GM12872 (cell line): ENCODE measurements at regions not wholly inside any gene's neighbourhood (a gene's known extent, or its start where the extent isn't known, plus 50 kb on each side); places are given as distances from the start of the nearest gene placed in this dataset.

Experiments used
- TF ChIP-seq, protein P1 (sequence below): IDR thresholded peaks from 3 replicates; pipeline ENCODE4 v1.5.1; 2011; ENCODE audit warnings: low read depth, mild to moderate bottlenecking, low read length, moderate library complexity; ENCODE audit not compliant: insufficient read depth

DNA sequence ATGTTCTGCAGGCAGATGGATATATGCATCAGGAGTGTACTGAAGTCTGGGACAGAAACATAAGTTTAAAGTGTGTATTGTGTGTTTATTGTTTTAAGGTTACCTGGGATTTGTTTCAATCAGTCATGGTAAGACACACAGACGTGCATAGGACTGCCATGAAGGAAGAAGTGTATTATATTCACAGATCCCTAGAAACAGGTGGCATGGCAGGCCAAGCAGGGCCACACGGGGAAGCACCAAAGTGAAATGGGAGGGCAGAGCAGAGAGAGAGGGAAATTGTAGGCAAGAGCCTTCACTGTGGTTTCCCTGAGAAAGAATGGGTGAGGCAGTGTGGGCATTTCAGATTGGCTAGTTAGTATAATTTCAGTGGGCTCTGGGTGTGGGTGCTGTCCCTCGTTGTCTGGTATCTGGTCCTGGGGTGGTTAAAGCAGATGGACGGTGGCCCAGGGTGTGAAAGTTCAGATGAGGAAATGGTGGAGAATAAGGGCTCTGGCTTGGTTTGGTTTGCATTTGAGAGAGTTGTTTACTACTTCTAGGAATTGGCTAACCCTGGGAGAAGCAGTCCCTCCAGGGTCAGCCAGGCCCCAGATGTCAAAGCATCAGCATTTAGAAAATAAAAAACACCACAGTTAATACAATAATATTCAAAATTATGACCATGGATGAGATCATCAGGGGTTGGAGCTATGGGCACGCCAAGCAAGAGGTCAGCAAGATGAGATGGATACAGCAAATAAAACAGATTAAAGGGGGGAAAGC, 160.0 kb downstream of the LRRC30 start:
- TF ChIP-seq, protein P1, sequence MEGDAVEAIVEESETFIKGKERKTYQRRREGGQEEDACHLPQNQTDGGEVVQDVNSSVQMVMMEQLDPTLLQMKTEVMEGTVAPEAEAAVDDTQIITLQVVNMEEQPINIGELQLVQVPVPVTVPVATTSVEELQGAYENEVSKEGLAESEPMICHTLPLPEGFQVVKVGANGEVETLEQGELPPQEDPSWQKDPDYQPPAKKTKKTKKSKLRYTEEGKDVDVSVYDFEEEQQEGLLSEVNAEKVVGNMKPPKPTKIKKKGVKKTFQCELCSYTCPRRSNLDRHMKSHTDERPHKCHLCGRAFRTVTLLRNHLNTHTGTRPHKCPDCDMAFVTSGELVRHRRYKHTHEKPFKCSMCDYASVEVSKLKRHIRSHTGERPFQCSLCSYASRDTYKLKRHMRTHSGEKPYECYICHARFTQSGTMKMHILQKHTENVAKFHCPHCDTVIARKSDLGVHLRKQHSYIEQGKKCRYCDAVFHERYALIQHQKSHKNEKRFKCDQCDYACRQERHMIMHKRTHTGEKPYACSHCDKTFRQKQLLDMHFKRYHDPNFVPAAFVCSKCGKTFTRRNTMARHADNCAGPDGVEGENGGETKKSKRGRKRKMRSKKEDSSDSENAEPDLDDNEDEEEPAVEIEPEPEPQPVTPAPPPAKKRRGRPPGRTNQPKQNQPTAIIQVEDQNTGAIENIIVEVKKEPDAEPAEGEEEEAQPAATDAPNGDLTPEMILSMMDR: no peak

DNA sequence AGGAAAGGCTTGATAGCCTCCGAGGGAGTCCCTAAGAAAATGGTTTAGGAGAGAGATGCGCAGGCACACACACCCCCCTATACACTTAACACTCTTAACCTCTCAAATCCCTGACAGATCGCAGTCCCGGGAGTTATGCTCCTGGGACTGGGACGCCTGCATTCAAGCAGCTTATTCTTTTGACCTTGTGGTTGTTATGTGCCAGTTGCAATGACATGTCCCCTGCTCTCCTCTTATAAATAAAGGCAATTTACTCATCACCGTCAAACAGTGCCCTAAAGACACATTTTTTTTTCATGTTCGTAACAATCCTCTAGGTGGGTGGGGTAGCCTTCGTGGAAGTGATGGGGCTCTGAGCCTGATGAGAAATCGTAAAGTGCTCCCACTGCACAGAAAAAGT, 162.2 kb downstream of the LRRC30 start:
- TF ChIP-seq, protein P1: no peak

DNA sequence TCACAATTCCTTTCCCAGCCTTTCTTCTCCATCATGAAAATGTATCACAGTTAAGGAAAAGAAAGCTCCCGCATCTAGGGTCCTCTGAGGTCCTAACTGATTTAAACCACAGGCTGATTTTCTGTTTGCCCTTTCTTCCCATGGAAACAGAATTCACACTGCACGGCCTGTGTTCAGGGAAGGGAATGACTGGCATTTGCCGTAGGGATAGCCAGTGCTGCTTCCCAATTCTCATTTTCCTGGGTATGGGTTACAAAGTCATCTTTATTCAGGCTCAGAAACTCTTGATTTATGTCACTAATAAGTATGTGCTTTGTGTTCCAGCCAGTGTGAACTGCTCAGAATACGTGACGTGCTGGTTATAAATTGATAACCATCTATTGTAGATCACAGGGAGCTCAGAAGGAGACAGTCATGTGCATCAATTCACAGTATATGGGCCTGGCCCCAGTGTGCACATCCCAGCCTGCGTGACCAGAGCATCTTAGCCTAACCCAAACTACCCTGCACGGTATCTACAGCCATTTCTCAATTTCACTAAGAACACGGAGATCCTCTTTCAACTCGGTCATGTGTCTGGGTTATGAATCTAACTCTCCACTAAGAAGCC, 163.3 kb downstream of the LRRC30 start:
- TF ChIP-seq, protein P1: no peak

DNA sequence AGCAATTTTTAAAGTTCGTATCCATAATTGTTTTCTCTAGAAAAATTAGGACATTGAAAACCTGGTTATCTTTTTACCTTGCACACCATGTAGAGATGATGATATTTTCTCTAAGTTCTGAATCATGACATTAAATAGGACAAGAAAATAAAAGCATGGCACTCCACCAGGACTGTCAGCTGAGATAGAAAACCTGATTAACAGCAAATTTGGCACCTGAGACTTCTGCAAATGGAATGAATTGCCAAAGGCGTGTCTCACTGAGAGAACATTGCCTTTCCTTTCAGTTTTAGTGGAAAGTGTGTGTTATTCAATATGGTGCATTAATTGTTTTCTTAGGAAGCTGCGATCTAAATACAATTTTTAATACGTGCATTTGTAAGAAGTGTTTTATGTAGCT, 164.7 kb downstream of the LRRC30 start:
- TF ChIP-seq, protein P1: no peak

DNA sequence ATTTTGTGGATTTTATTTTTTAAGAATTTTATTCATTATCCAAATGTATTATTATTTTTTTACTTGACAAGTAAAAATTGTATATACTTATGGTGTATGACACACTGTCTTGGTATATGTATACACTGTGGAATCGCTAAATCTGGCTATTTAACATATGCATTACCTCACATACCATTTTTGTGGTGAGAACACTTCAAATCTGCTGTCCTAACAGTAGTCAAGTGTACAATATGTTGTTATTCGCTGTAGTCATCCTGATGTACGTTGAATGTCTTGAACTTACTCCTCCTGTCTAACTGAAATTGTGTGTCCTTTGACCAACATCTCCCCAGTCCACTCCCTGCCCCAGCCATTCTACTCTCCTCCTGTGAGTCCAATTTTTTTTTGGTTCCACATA, 153.2 kb upstream of the PTPRM start:
- TF ChIP-seq, protein P1: no peak

DNA sequence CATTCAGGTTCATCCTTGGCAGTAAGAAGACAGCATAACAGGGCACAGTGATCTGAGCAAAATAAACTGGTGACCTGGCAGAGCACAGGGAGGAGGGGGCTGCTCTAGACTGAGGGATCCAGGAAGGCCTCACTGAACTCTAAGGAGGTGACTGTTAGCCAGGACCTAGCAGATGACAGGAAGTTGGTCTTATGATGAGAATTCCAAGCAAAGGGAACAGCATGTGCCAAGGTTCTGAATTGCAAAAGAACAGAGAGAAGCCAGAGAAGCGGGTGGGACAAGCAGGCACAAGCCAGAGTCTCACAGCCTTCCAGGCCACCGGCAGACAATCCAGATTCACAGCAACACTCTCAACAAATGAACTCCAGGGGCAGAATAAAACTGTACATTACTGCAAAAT, 152.7 kb upstream of the PTPRM start:
- TF ChIP-seq, protein P1: no peak

DNA sequence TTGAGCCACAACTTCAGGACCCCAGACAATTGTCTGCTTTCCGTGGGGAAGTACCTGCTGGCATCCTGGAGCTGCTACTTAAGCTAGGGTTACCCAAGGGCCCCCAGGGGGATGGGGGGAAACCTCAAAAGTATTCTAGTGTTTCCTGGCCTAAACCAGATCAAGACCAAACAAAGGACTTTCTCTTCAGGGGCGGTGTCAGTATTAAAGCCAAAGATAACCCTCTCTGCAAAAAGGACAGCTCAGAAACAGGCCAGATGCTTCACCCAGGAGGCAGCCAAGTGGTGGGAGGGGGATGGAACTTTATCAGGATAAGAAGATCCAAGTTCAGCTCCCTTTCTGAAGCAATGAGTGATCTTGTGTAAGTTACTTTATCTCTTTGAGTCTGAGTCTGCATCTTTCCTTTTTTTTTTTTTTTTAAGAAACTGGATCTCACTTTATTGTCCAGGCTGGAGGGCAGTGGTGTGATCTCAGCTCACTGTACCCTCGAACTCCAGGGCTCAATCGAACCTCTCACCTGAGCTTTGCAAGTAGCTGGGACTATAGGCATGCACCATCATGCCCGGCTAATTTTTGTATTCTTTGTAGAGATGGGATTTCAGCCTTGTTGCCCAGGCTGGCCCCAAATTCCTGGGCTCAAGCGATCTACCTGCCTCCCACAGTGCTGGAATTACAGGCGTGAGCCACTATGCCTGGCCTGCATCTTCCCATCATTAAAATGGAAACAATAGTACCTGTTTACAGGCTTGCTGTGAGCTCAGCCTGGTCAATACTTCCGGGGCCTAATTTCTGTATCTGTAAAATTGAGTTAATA, 151.8 kb upstream of the PTPRM start:
- TF ChIP-seq, protein P1: no peak
